ENCODE measurements at regions not wholly inside any gene's neighbourhood (a gene's known extent, or its start where the extent isn't known, plus 50 kb on each side); places are given as distances from the start of the nearest gene placed in this dataset.

- no peak for DNase-seq (ENCODE audit: low read depth)
Measured at GRCh38 chr4:163582703-163583102, 88.2 kb downstream of the TMA16 start.

- no peak for DNase-seq (ENCODE audit: low read depth)
Measured at GRCh38 chr4:163587867-163588266, 93.4 kb downstream of the TMA16 start.

- no peak for DNase-seq (ENCODE audit: low read depth)
Measured at GRCh38 chr4:163588532-163588931, 94.0 kb downstream of the TMA16 start.

- DNase-seq (ENCODE audit: low read depth): no peak
Measured at GRCh38 chr4:163590103-163590502, 95.6 kb downstream of the TMA16 start.

GRCh38 chr4:163590619-163591264 lies 96.3 kb downstream of the TMA16 start:
- DNase-seq (ENCODE audit: low read depth): no peak

GRCh38 chr4:163591614-163592020 lies 97.1 kb downstream of the TMA16 start:
- DNase-seq (ENCODE audit: low read depth): no peak

GRCh38 chr4:163592212-163592611 lies 97.7 kb downstream of the TMA16 start:
- DNase-seq (ENCODE audit: low read depth): no peak

- no peak for DNase-seq (ENCODE audit: low read depth)
Measured at GRCh38 chr4:163595580-163595979, 101.1 kb downstream of the TMA16 start.

GRCh38 chr4:163598028-163598427 lies 103.5 kb downstream of the TMA16 start:
- no peak for DNase-seq (ENCODE audit: low read depth)

GRCh38 chr4:163598489-163598888 lies 104.0 kb downstream of the TMA16 start:
- no peak for DNase-seq (ENCODE audit: low read depth)

- DNase-seq (ENCODE audit: low read depth): no peak
Measured at GRCh38 chr4:163600727-163601126, 106.2 kb downstream of the TMA16 start.

- no peak for DNase-seq (ENCODE audit: low read depth)
Measured at GRCh38 chr4:163603257-163603656, 108.8 kb downstream of the TMA16 start.

- no peak for DNase-seq (ENCODE audit: low read depth)
Measured at GRCh38 chr4:163606896-163607691, 112.6 kb downstream of the TMA16 start.

- DNase-seq (ENCODE audit: low read depth): no peak
Measured at GRCh38 chr4:163609019-163609418, 114.5 kb downstream of the TMA16 start.

GRCh38 chr4:163610648-163611047 lies 116.2 kb downstream of the TMA16 start:
- no peak for DNase-seq (ENCODE audit: low read depth)

- no peak for DNase-seq (ENCODE audit: low read depth)
Measured at GRCh38 chr4:163611182-163611581, 116.7 kb downstream of the TMA16 start.

- no peak for DNase-seq (ENCODE audit: low read depth)
Measured at GRCh38 chr4:163611784-163612445, 117.4 kb downstream of the TMA16 start.

GRCh38 chr4:163612762-163613161 lies 118.3 kb downstream of the TMA16 start:
- DNase-seq (ENCODE audit: low read depth): no peak

GRCh38 chr4:163613383-163613782 lies 118.9 kb downstream of the TMA16 start:
- no peak for DNase-seq (ENCODE audit: low read depth)

- no peak for DNase-seq (ENCODE audit: low read depth)
Measured at GRCh38 chr4:163614866-163615265, 120.4 kb downstream of the TMA16 start.

GRCh38 chr4:163618845-163619244 lies 124.4 kb downstream of the TMA16 start:
- no peak for DNase-seq (ENCODE audit: low read depth)

GRCh38 chr4:163620738-163621137 lies 126.2 kb downstream of the TMA16 start:
- no peak for DNase-seq (ENCODE audit: low read depth)

GRCh38 chr4:163621821-163622220 lies 127.3 kb downstream of the TMA16 start:
- no peak for DNase-seq (ENCODE audit: low read depth)

All from activated T-cell treated with anti-CD3 and anti-CD28 coated beads for 24 hours (primary cell).